IMR-90 (cell line): ENCODE measurements at regions not wholly inside any gene's neighbourhood (a gene's known extent, or its start where the extent isn't known, plus 50 kb on each side); places are given as distances from the start of the nearest gene placed in this dataset.
A peak's percentile ranks its signal among the peaks of the same experiment; 100 is the strongest.

Source experiments
- ATAC-seq: fragments of 200-7000 bp; cut with Tn5 transposase; 2 replicates; pipeline ENCODE4 v1.9.1; 2020; ENCODE audit warnings: low read depth, mild to moderate bottlenecking, moderate library complexity
- BruUV-seq: library from RNA; stranded (reverse); fragments of 400-500 nt; replicated peaks from 2 replicates; lab custom pipeline; 2021; lab: Mats Ljungman, UMichigan
- CTCF ChIA-PET: fragments of 300-600 bp; formaldehyde crosslinking; extraction: SDS; loops from one replicate; lab custom pipeline; 2021; ENCODE audit warnings: antibody characterized with exemption; lab: Yijun Ruan, JAX
- POLR2A ChIA-PET: fragments of 300-600 bp; sonication (Branson Sonifier 250); formaldehyde crosslinking; loops from one replicate; lab custom pipeline; 2022; ENCODE audit warnings: antibody characterized with exemption; ENCODE audit not compliant: unreplicated experiment; lab: Charles Lee
- DNase-seq: peaks from one replicate; pipeline ENCODE4 v3.0.0; 2013
- H2AFZ ChIP-seq: replicated peaks from 2 replicates; pipeline ENCODE3; 2013; ENCODE audit warnings: low read length, mild to moderate bottlenecking; ENCODE audit not compliant: poor library complexity
- H2AK5ac ChIP-seq: 2 replicates; pipeline ENCODE4 v1.6.1; 2013; ENCODE audit warnings: low read depth, low read length, inconsistent platforms
- H2AK9ac ChIP-seq: replicated peaks from 2 replicates; pipeline ENCODE3; 2013; ENCODE audit warnings: mild to moderate bottlenecking, low read depth, low read length, moderate library complexity; ENCODE audit not compliant: poor library complexity
- H2BK120ac ChIP-seq: 2 replicates; pipeline ENCODE4 v1.6.1; 2013; ENCODE audit warnings: low read depth, low read length, inconsistent platforms
- H2BK15ac ChIP-seq: 3 replicates; pipeline ENCODE4 v1.6.1; 2013; ENCODE audit warnings: low read depth, low read length, inconsistent platforms
- H2BK20ac ChIP-seq: 2 replicates; pipeline ENCODE4 v1.6.1; 2013; ENCODE audit warnings: low read depth, mild to moderate bottlenecking, inconsistent platforms, low read length, moderate library complexity
- H2BK5ac ChIP-seq: 2 replicates; pipeline ENCODE4 v1.6.1; 2013; ENCODE audit warnings: mild to moderate bottlenecking, low read depth, low read length, inconsistent platforms; ENCODE audit not compliant: poor library complexity, severe bottlenecking
- H3K14ac ChIP-seq: replicated peaks from 2 replicates; pipeline ENCODE4 v1.6.1; 2013; ENCODE audit warnings: low read depth, low read length, inconsistent platforms
- H3K18ac ChIP-seq: 2 replicates; pipeline ENCODE4 v1.6.1; 2013; ENCODE audit warnings: low read depth, low read length, control low read depth
- H3K23ac ChIP-seq: 2 replicates; pipeline ENCODE4 v1.6.1; 2013; ENCODE audit warnings: low read depth, low read length, inconsistent platforms
- H3K27ac ChIP-seq: 2 replicates; pipeline ENCODE4 v1.5.1; 2013; ENCODE audit warnings: mild to moderate bottlenecking, control low read depth, low read length; ENCODE audit not compliant: insufficient read depth
- H3K27me3 ChIP-seq: 2 replicates; pipeline ENCODE4 v1.6.1; 2013; ENCODE audit warnings: low read length; ENCODE audit not compliant: control insufficient read depth, insufficient read depth
- H3K36me3 ChIP-seq: 2 replicates; pipeline ENCODE4 v1.6.1; 2013; ENCODE audit warnings: low read length, mixed read lengths; ENCODE audit not compliant: control insufficient read depth, insufficient read depth
- H3K4ac ChIP-seq: 2 replicates; pipeline ENCODE4 v1.6.1; 2013; ENCODE audit warnings: low read depth, low read length, inconsistent platforms
- H3K4me1 ChIP-seq: 2 replicates; pipeline ENCODE4 v1.6.1; 2013; ENCODE audit warnings: low read length, mixed read lengths; ENCODE audit not compliant: control insufficient read depth, insufficient read depth
- H3K4me2 ChIP-seq: 2 replicates; pipeline ENCODE4 v1.6.1; 2013; ENCODE audit warnings: low read depth, mild to moderate bottlenecking, control low read depth, low read length, moderate library complexity
- H3K4me3 ChIP-seq: 2 replicates; pipeline ENCODE4 v1.5.1; 2013; ENCODE audit warnings: low read depth, mild to moderate bottlenecking, control low read depth, low read length, moderate library complexity; ENCODE audit not compliant: insufficient read depth
- H3K56ac ChIP-seq: 2 replicates; pipeline ENCODE4 v1.6.1; 2013; ENCODE audit warnings: low read length, inconsistent platforms; ENCODE audit not compliant: insufficient read depth; ENCODE audit errors: extremely low read depth
- H3K79me1 ChIP-seq, 2 experiments: 2 replicates each; pipeline ENCODE4 v1.6.1; 2013; ENCODE audit warnings: low read length in 2 of 2, inconsistent platforms in 1 of 2, low read depth in 1 of 2
- H3K9ac ChIP-seq: 2 replicates; pipeline ENCODE4 v1.6.1; 2013; ENCODE audit warnings: low read depth, low read length, control low read depth
- H3K9me1 ChIP-seq: 2 replicates; pipeline ENCODE4 v1.6.1; 2013; ENCODE audit warnings: low read length, inconsistent platforms; ENCODE audit not compliant: insufficient read depth
- H3K9me3 ChIP-seq: 2 replicates; pipeline ENCODE4 v1.6.1; 2013; ENCODE audit warnings: low read length; ENCODE audit not compliant: control insufficient read depth, insufficient read depth
- H4K20me1 ChIP-seq: 2 replicates; pipeline ENCODE4 v1.6.1; 2013; ENCODE audit warnings: low read length, inconsistent platforms; ENCODE audit not compliant: insufficient read depth
- H4K5ac ChIP-seq: 2 replicates; pipeline ENCODE4 v1.6.1; 2013; ENCODE audit warnings: mild to moderate bottlenecking, low read depth, low read length, control low read depth
- H4K8ac ChIP-seq, 2 experiments: 2 replicates each; pipeline ENCODE4 v1.6.1; 2013; ENCODE audit warnings: low read depth in 2 of 2, low read length in 2 of 2, control low read depth in 1 of 2, inconsistent platforms in 1 of 2
- H4K91ac ChIP-seq: 2 replicates; pipeline ENCODE4 v1.6.1; 2013; ENCODE audit warnings: low read depth, low read length, inconsistent platforms; ENCODE audit not compliant: insufficient read depth
- BHLHE40 ChIP-seq: fragments of 150-350 bp; IDR thresholded peaks from 2 replicates; pipeline ENCODE4 v1.6.1; 2016; ENCODE audit warnings: mild to moderate bottlenecking, low read depth, low read length
- CEBPB ChIP-seq: IDR thresholded peaks from 2 replicates; pipeline ENCODE4 v1.6.1; 2012; ENCODE audit warnings: low read depth, low read length, improper control_type of control experiment
- CTCF ChIP-seq: conservative IDR thresholded peaks from 2 replicates; pipeline ENCODE4 v1.5.1; 2012; ENCODE audit warnings: mild to moderate bottlenecking, low read depth, low read length, improper control_type of control experiment
- ELK1 ChIP-seq: fragments of 150-350 bp; IDR thresholded peaks from 2 replicates; pipeline ENCODE4 v1.6.1; 2016; ENCODE audit warnings: low read depth, mild to moderate bottlenecking, low read length, moderate library complexity, borderline replicate concordance
- MAFK ChIP-seq: IDR thresholded peaks from 2 replicates; pipeline ENCODE4 v1.6.1; 2012; ENCODE audit warnings: low read depth, low read length, improper control_type of control experiment
- MAZ ChIP-seq: IDR thresholded peaks from 2 replicates; pipeline ENCODE4 v1.6.1; 2012; ENCODE audit warnings: low read depth, mild to moderate bottlenecking, low read length, improper control_type of control experiment, moderate library complexity, borderline replicate concordance
- RAD21 ChIP-seq: IDR thresholded peaks from 2 replicates; pipeline ENCODE4 v1.6.1; 2012; ENCODE audit warnings: low read length, improper control_type of control experiment
- RFX5 ChIP-seq: IDR thresholded peaks from 2 replicates; pipeline ENCODE4 v1.8.0; 2012; ENCODE audit warnings: low read depth, mild to moderate bottlenecking, low read length, moderate library complexity
- SMC3 ChIP-seq: fragments of 150-350 bp; IDR thresholded peaks from 2 replicates; pipeline ENCODE4 v1.6.1; 2016; ENCODE audit warnings: low read depth, mild to moderate bottlenecking, antibody characterized with exemption, low read length, moderate library complexity
- USF2 ChIP-seq: fragments of 150-350 bp; IDR thresholded peaks from 2 replicates; pipeline ENCODE4 v1.6.1; 2017; ENCODE audit warnings: mild to moderate bottlenecking, antibody characterized with exemption, low read length, low read depth
- WGBS, 2 experiments: methylation state at CpG; one replicate each; pipeline versions ENCODE4 v1.1.5 to v1.1.7; 2013; ENCODE audit warnings: missing lambda C conversion rate in 2 of 2; ENCODE audit not compliant: insufficient read length in 1 of 2; ENCODE audit errors: extremely low coverage in 2 of 2; 5-methylcytosine and 5-hydroxymethylcytosine counted together
- dilution Hi-C: fragments of 300-500 bp; cut with HindIII; formaldehyde crosslinking; loops from one replicate; pipeline ENCODE4 v1.14.3; 2018; ENCODE audit warnings: low sequenced_read_pairs; ENCODE audit not compliant: unreplicated experiment
- in situ Hi-C: fragments of 300-500 bp; cut with MboI; formaldehyde crosslinking; loops from 3 replicates; pipeline ENCODE4 v1.14.3; 2019; ENCODE audit warnings: low sequenced_read_pairs, inconsistent platforms, mixed read lengths
- intact Hi-C: fragments of 100-400 bp; cut with micrococcal nuclease; formaldehyde crosslinking; loops from 2 replicates; pipeline ENCODE4 v1.10.0; 2022

DNA sequence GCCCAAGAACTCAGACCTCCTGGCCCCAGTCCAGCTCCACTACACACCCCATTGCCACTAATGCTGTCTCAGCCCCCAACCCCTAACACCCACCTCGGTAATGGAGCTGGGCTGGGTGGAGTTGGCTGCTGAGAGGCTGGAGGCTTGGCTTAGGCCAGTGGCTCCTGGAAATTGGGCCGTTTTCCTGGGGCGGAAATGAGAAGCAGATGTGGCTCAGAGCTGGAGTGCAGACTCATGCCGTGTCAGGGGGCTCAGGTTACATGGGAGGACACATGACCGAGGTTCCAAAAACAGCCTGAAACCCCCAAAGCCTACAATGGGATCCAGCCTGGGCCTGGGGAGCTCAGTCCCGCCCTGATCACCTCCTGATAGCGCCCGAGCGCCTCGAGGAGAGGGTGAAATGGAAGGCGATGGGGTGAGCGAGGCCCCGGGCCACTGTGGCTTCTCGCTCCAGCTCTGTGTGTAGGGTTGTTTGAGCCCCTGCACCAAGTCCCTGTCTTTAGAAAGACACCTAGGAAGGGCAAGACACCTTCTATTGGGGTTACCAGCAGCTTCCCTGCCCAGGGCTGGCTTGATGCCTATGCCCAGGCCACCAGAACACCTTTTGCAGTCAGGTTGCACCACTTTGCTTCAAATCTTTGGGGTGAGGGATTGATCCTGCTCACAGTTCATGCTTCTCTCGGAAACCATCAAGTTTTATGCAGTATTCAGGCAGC lies 175.7 kb upstream of the HAAO start (continued):
- peak; percentile 74 for TF ChIP-seq USF2
- no peak for TF ChIP-seq MAZ

GRCh38 chr2:42965910-42966309 lies 173.5 kb upstream of the HAAO start:
- POLR2A ChIA-PET: no interaction called here
- H3K4me2 ChIP-seq: no peak overlapping the region
- intact Hi-C loops (loop anchor here (10.0 kb wide), 1 partner anchor 139 kb away; no protein-coding TSS in a partner anchor), dilution Hi-C loops (no loop called here), in situ Hi-C loops (no loop called here)
- H4K5ac ChIP-seq: no peak overlapping the region
- H3K27ac ChIP-seq: no peak overlapping the region
- no peaks in the 10 kb centered on the region for H4K20me1 ChIP-seq
- H3K4ac ChIP-seq: 0 out of 2 replicates have a peak overlapping the region, but pooled peaks have one; percentile 21
- peaks cover 39% of the 10 kb centered on the region for H3K4me1 ChIP-seq
- DNase-seq: no peak
- peak overlapping the region; percentile 2 for H2AK9ac ChIP-seq
- peaks cover 22% of the 10 kb centered on the region for H3K9me1 ChIP-seq
- no peak overlapping the region for H3K56ac ChIP-seq
- H3K27me3 ChIP-seq: no peaks in the 10 kb centered on the region
- H3K4me3 ChIP-seq: no peak overlapping the region
- no TSS peak for BruUV-seq
- CTCF ChIA-PET: no interaction called here
- H3K14ac ChIP-seq: 0 out of 2 replicates have a peak overlapping the region, but pooled peaks have one; percentile 4
- no peak overlapping the region for H2BK5ac ChIP-seq
- WGBS, 2 experiments: no CpG with 5 or more reads among the region's 5 CpGs
- H3K9me3 ChIP-seq: no peaks in the 10 kb centered on the region
- no peak overlapping the region; the same call in 1 of the 2 replicates for H3K18ac ChIP-seq
- no peaks in the 10 kb centered on the region for H3K36me3 ChIP-seq
- H2AK5ac ChIP-seq: peak overlapping the region; percentile 6; the same call in 1 of the 2 replicates
- H3K23ac ChIP-seq: no peak overlapping the region
- no peaks in the 10 kb centered on the region for H3K79me1 ChIP-seq
- TF ChIP-seq MAFK: no peak
- TF ChIP-seq CEBPB: no peak
- no peak for TF ChIP-seq RFX5
- no peak for TF ChIP-seq CTCF
- TF ChIP-seq SMC3: no peak
- no peak for TF ChIP-seq BHLHE40
- TF ChIP-seq RAD21: no peak
- no peak for TF ChIP-seq USF2
- no peak for TF ChIP-seq ELK1
- H2BK120ac ChIP-seq: peak overlapping the region; percentile 42; the same call in 1 of the 2 replicates
- no peak overlapping the region for H3K9ac ChIP-seq
- H2AFZ ChIP-seq: no peak overlapping the region
- H4K91ac ChIP-seq: peak overlapping the region; percentile 34; the same call in 1 of the 2 replicates
- H4K8ac ChIP-seq: no peak overlapping the region
- ATAC-seq: no peak
- H2BK15ac ChIP-seq: peak overlapping the region; percentile 10; the same call in 1 of the 3 replicates
- H2BK20ac ChIP-seq: peak overlapping the region; percentile 21; the same call in 1 of the 2 replicates
